Retinal pigment epithelial cell (primary cell): ENCODE measurements at regions not wholly inside any gene's neighbourhood (a gene's known extent, or its start where the extent isn't known, plus 50 kb on each side); places are given as distances from the start of the nearest gene placed in this dataset.
"Not testable (repeated sequence)": the region's sequence is repeated elsewhere in the genome, so short reads cannot be mapped to it uniquely, and the experiment has no call there.

ENCODE experiments used
- DNase-seq: peaks from one replicate; pipeline ENCODE4 v3.0.0-alpha.2; 2010; ENCODE audit warnings: low read depth
- H3K4me3 ChIP-seq: 2 replicates; pipeline ENCODE4 v1.5.1; 2011; ENCODE audit warnings: mild to moderate bottlenecking, low read length, control low read depth, moderate library complexity
- TF ChIP-seq, protein P1 (sequence below): conservative IDR thresholded peaks from 2 replicates; pipeline ENCODE4 v1.5.1; 2011; ENCODE audit warnings: low read depth, low read length, control low read depth, inconsistent platforms

DNA sequence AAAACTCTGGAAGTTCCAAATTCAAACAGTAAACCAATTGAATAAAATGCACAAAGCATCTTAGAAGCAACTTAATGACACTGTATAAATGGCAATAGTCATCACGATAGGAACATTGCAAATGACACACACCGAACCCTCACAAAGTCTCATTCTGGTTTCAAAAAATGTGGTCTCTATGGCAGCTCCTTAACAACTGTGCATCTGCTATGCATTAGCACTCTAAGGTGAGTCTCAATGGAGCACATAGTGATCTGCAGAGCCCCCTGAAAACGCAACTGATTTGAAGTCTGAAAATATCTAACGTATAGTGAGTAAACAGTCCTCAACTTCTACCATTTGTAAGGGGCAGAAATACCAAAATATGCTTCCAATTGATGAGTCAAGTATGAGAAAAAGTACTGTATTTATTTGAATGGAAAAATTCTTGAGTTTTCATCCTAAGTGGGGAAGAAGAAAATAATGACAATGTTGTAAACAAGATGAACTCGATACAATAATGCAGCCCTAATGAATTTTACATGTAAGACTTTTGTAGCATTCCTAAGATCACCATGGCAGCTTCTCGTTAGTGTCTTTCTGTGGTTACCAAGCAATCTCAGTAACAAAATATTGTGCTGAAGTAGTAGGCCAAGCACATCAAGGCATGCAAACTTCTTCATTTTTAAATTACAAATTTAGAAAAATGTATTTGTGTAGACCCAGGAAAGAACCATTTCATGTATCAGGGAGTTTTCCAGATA is 517.5 kb upstream of the FAM174A start:
- H3K4me3 ChIP-seq: no peak overlapping the region
- DNase-seq: no peak
- TF ChIP-seq, protein P1, sequence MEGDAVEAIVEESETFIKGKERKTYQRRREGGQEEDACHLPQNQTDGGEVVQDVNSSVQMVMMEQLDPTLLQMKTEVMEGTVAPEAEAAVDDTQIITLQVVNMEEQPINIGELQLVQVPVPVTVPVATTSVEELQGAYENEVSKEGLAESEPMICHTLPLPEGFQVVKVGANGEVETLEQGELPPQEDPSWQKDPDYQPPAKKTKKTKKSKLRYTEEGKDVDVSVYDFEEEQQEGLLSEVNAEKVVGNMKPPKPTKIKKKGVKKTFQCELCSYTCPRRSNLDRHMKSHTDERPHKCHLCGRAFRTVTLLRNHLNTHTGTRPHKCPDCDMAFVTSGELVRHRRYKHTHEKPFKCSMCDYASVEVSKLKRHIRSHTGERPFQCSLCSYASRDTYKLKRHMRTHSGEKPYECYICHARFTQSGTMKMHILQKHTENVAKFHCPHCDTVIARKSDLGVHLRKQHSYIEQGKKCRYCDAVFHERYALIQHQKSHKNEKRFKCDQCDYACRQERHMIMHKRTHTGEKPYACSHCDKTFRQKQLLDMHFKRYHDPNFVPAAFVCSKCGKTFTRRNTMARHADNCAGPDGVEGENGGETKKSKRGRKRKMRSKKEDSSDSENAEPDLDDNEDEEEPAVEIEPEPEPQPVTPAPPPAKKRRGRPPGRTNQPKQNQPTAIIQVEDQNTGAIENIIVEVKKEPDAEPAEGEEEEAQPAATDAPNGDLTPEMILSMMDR: no peak

DNA sequence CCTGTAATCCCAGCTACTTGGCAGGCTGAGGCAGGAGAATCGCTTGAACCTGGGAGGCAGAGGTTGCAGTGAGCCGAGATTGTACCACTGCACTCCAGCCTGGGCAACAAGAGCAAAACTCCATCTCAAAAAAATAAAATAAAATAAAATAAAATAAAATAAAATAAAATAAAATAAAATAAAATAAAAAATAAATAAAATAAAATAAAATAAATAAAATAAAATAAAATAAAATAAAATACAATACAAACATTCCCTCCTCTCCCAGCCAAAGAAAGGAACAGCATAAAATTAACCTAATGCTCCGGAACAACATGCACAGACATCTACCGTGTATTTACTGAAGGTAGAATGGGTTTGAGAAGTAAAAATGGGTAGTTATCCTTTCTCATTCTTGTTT is 521.9 kb upstream of the FAM174A start:
- not testable (repeated sequence) for H3K4me3 ChIP-seq, DNase-seq

DNA sequence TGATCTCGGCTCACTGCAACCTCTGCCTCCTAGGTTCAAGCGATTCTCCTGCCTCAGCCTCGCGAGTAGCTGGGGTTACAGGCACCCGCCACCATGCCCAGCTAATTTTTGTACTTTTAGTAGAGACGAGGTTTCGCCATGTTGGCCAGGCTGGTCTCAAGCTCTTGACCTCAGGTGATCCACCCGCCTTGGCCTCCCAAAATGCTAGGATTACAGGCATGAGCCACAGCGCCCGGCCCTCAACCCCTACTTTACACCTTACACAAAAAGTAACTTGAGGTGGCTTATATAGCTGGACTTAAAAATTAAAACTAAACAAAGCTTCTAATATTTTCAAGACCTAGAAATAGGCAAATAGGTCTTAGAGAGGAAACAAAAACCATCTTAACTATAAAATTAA is 524.0 kb upstream of the FAM174A start:
- not testable (repeated sequence) for DNase-seq, H3K4me3 ChIP-seq

DNA sequence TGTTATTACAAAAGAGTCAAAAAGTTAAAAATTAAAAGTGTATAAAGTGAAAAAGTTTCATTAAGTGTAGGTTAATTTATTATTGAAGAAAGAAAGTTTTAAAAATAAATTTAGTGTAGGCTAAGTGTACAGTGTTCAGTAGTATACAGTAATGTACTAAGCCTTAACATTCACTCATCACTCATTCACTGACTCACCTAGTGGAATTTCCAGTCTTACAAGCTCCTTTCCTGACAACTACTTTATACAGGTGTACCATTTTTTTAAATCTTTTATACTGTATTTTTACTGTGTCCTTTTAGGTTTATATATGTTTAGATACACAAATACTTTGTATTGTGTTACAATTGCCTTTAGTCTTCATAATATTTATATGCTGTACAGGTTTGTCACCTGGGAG is 530.2 kb upstream of the FAM174A start:
- TF ChIP-seq, protein P1: no peak
- no peak overlapping the region for H3K4me3 ChIP-seq
- DNase-seq: no peak

DNA sequence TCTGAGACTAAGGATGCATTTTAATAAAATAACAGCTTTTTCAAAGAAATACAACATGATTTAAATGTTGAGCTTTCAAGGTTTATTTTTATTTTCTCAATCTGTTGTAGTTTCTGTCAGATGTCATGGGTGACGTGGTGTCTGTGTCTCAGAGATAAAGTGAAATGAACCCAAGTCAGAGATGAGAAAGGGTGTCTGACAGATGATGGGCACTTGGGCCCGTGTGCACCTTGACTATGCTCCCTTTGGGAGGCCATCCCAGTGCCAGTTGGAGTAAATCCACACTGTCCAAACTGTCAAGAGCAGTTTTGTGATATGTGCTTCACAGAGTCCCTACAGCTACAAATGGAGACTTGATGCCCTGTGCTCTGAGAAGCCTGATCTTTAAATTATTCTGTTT is 536.9 kb upstream of the FAM174A start:
- TF ChIP-seq, protein P1: no peak

DNA sequence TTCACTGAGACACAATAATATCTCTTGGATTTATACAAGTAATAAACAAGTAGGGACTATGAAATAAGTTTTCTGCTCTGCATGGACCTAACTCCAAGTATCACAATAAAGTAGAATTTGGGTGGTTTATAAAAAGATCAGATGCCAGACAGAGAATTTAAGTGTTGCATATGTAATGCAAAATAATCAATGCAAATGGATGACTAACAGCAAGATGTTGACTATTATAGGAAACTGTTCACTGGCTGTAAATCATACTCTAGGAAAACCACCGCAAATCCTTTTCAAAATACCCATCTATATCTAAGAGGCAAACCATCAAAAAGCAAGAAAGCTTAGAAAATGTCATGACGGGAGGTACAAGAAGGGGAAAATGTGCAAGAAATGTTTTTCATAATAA is 539.8 kb upstream of the FAM174A start:
- TF ChIP-seq, protein P1: no peak
- H3K4me3 ChIP-seq: no peak overlapping the region
- DNase-seq: no peak

More for the DNA sequence above, 536.9 kb upstream of the FAM174A start:
- DNase-seq: no peak
- H3K4me3 ChIP-seq: no peak overlapping the region

DNA sequence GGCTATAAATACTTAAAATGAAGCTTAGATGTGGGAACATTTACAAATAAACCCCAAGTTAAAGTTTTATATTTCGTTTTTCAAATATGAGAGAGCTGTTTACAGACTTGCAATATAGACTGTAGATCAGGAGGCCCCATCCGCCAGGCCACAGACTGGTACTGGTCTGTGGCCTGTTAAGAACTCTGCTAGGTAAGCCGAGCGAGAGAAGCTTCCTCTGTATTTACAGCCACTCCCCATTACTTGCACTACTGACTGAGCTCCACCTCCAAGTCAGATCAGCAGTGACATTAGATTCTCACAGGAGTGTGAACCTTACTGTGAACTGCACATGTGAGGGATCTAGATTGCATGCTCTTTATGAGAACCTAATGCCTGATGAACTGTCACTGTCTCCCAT is 561.4 kb upstream of the FAM174A start:
- no peak for DNase-seq
- TF ChIP-seq, protein P1: no peak

DNA sequence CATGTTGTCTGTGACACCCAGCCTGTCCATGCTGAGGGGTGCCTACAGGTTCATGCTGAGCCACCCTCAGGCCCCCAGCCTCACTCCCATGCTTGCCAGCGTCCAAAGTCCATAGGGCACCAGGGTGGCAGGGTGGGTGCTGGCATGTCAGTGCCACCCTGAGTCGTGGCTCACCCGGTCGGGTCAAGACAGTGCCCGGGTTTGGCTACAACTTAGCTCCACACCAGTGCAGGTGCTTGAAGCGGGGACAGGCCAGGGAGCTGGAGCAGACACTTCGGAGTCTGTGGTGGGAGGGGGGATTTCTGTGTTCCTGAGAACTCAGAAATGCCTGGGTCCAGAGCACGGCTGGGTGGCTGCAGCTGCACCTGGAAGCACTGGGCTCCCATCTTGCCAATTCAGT is 579.2 kb upstream of the FAM174A start:
- no peak for DNase-seq
- no peak overlapping the region for H3K4me3 ChIP-seq
- TF ChIP-seq, protein P1: no peak

More for the DNA sequence above, 561.4 kb upstream of the FAM174A start:
- H3K4me3 ChIP-seq: no peak overlapping the region
